DND-41 (cell line): ENCODE measurements at regions not wholly inside any gene's neighbourhood (a gene's known extent, or its start where the extent isn't known, plus 50 kb on each side); places are given as distances from the start of the nearest gene placed in this dataset.

Experiments used
- ATAC-seq: fragments of 200-7000 bp; cut with Tn5 transposase; 3 replicates; pipeline ENCODE4 v1.9.1; 2021; ENCODE audit warnings: low read depth; ENCODE audit not compliant: insufficient read depth
- DNase-seq: peaks from one replicate; pipeline ENCODE4 v3.0.0-alpha.2; 2020
- H2AFZ ChIP-seq: 2 replicates; pipeline ENCODE4 v1.6.0; 2012; ENCODE audit warnings: low read depth, low read length
- H3K27ac ChIP-seq: 2 replicates; pipeline ENCODE4 v1.5.1; 2012; ENCODE audit warnings: low read length, inconsistent platforms
- H3K27me3 ChIP-seq: fragments of 200-600 bp; sonication (generic); 2 replicates; pipeline ENCODE4 v1.6.0; 2012; ENCODE audit warnings: low read length, mild to moderate bottlenecking, inconsistent platforms; ENCODE audit not compliant: insufficient read depth, poor library complexity
- H3K36me3 ChIP-seq: 2 replicates; pipeline ENCODE4 v1.5.1; 2012; ENCODE audit warnings: low read length, inconsistent platforms; ENCODE audit not compliant: insufficient read depth
- H3K4me1 ChIP-seq: 2 replicates; pipeline ENCODE4 v1.5.1; 2012; ENCODE audit warnings: mild to moderate bottlenecking, low read length; ENCODE audit not compliant: insufficient read depth
- H3K4me2 ChIP-seq: 2 replicates; pipeline ENCODE4 v1.6.0; 2012; ENCODE audit warnings: mild to moderate bottlenecking, moderate library complexity, low read length, inconsistent platforms; ENCODE audit not compliant: insufficient read depth
- H3K4me3 ChIP-seq, 2 experiments: fragments of 200-600 bp in 1 of 2; shearing (Covaris generic) in 1 of 2; 2 replicates each; pipeline ENCODE4 v1.5.1; 2012 to 2016; ENCODE audit warnings: inconsistent platforms in 2 of 2, low read length in 2 of 2, mild to moderate bottlenecking in 2 of 2, low read depth in 1 of 2, moderate library complexity in 1 of 2
- H3K79me2 ChIP-seq: 2 replicates; pipeline ENCODE4 v1.6.0; 2012; ENCODE audit warnings: low read length, inconsistent platforms; ENCODE audit not compliant: insufficient read depth
- H3K9ac ChIP-seq: 2 replicates; pipeline ENCODE4 v1.6.0; 2012; ENCODE audit warnings: low read depth, mild to moderate bottlenecking, inconsistent platforms, low read length, moderate library complexity
- H3K9me3 ChIP-seq: 2 replicates; pipeline ENCODE4 v1.5.1; 2012; ENCODE audit warnings: low read length, moderate library complexity, mild to moderate bottlenecking, inconsistent platforms; ENCODE audit not compliant: insufficient read depth, severe bottlenecking
- H4K20me1 ChIP-seq: 2 replicates; pipeline ENCODE4 v1.6.0; 2012; ENCODE audit warnings: low read length; ENCODE audit not compliant: insufficient read depth
- EZH2 ChIP-seq: IDR thresholded peaks from 3 replicates; pipeline ENCODE4 v1.6.1; 2012; ENCODE audit warnings: borderline replicate concordance, low read depth, mild to moderate bottlenecking, moderate library complexity, low read length, inconsistent platforms; ENCODE audit not compliant: severe bottlenecking
- TF ChIP-seq, protein P1 (sequence below): IDR thresholded peaks from 2 replicates; pipeline ENCODE4 v1.5.1; 2012; ENCODE audit warnings: borderline replicate concordance, low read length, moderate library complexity, mild to moderate bottlenecking; ENCODE audit not compliant: poor library complexity, severe bottlenecking; ENCODE audit errors: extremely low read depth

DNA sequence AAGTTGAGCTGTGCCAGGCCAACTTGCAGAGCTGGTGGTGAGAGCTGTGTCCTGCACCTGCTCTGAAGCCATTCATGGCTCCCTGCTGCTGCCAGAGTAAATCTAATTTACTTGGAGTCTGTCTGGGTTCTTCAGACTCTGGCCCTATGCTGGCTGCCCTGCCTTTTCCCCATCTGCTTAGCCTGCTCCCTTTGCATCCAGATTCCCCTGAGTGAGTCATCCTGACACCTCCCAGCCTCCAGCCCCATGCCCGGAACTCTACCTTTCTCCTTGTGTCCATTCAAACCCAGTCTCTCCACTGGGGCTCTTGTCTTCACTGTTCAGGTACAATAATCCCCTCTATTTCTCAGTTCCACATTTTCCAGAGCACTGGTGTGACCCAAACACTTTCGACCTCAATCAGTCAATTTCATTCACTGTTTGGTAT is 434.4 kb upstream of the ZMIZ1 start:
- H3K9me3 ChIP-seq = no peaks in the 10 kb centered on the region
- TF ChIP-seq EZH2 = no peak
- TF ChIP-seq, protein P1, sequence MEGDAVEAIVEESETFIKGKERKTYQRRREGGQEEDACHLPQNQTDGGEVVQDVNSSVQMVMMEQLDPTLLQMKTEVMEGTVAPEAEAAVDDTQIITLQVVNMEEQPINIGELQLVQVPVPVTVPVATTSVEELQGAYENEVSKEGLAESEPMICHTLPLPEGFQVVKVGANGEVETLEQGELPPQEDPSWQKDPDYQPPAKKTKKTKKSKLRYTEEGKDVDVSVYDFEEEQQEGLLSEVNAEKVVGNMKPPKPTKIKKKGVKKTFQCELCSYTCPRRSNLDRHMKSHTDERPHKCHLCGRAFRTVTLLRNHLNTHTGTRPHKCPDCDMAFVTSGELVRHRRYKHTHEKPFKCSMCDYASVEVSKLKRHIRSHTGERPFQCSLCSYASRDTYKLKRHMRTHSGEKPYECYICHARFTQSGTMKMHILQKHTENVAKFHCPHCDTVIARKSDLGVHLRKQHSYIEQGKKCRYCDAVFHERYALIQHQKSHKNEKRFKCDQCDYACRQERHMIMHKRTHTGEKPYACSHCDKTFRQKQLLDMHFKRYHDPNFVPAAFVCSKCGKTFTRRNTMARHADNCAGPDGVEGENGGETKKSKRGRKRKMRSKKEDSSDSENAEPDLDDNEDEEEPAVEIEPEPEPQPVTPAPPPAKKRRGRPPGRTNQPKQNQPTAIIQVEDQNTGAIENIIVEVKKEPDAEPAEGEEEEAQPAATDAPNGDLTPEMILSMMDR = no peak
- H4K20me1 ChIP-seq = peaks cover 4% of the 10 kb centered on the region; the same call in 1 of the 2 replicates
- H3K9ac ChIP-seq = no peak overlapping the region
- no peak for DNase-seq
- no peak for ATAC-seq
- no peaks in the 10 kb centered on the region for H3K4me1 ChIP-seq
- H3K4me2 ChIP-seq = no peak overlapping the region
- H3K27ac ChIP-seq = no peak overlapping the region
- H3K36me3 ChIP-seq = no peaks in the 10 kb centered on the region
- no peak overlapping the region for H2AFZ ChIP-seq
- no peaks in the 10 kb centered on the region for H3K79me2 ChIP-seq
- H3K4me3 ChIP-seq = no peak overlapping the region
- no peaks in the 10 kb centered on the region for H3K27me3 ChIP-seq

DNA sequence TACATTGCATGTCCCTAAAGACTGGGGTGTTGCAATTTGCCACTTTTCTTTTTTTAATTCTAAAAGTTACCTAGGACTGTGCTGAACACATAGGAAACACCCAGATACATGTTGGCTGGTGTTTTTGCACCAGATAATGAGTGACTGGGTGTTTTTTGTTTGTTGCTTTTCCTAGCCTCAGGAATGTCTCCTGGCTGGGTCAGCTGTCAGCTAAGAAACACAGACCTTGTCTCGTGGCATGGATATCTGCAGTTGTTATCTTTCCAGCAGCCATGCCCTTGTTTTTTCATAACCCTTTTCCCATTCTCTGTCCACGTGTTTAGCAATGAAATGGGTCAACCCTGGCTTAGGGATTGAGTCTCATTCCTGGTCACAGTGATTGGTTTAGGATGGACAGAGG is 433.9 kb upstream of the ZMIZ1 start:
- H4K20me1 ChIP-seq = peaks cover 4% of the 10 kb centered on the region; the same call in 1 of the 2 replicates
- H3K27ac ChIP-seq = no peak overlapping the region
- H3K9ac ChIP-seq = no peak overlapping the region
- no peaks in the 10 kb centered on the region for H3K9me3 ChIP-seq
- H3K36me3 ChIP-seq = no peaks in the 10 kb centered on the region
- no peak overlapping the region for H2AFZ ChIP-seq
- ATAC-seq (no peak), DNase-seq (no peak)
- H3K4me3 ChIP-seq = no peak overlapping the region
- no peaks in the 10 kb centered on the region for H3K27me3 ChIP-seq
- H3K4me2 ChIP-seq = no peak overlapping the region
- no peaks in the 10 kb centered on the region for H3K4me1 ChIP-seq
- H3K79me2 ChIP-seq = no peaks in the 10 kb centered on the region
- no peak for TF ChIP-seq EZH2
- TF ChIP-seq, protein P1 = no peak

DNA sequence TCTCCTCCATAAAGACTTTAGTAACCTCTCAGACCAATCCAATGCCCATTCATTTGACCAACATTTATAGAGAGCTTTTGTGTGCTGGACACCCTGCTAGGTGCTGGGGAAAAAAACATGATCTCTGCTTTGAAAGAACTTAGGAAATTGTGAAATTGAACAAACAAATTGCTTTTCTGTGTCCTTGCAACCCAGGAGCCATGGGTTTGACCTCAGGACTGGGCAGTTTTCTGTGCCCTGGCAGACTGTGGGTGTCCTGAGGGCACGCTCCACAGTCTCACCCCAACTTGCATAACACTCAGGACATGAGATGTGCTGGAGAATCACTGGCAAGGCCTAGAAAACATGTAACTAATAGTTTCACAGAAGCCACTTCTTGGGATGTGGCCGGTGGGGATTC is 429.1 kb upstream of the ZMIZ1 start:
- Histone ChIP-seq H3K9ac (no peak overlapping the region), H3K4me2 (no peak overlapping the region), H3K27ac (no peak overlapping the region), H3K4me1 (no peaks in the 10 kb centered on the region), H2AFZ (no peak overlapping the region), H4K20me1 (peaks cover 4% of the 10 kb centered on the region; the same call in 1 of the 2 replicates), H3K4me3 (no peak overlapping the region), H3K79me2 (no peaks in the 10 kb centered on the region), H3K9me3 (no peaks in the 10 kb centered on the region), H3K36me3 (no peaks in the 10 kb centered on the region), H3K27me3 (peaks cover 5% of the 10 kb centered on the region)
- no peak for DNase-seq
- TF ChIP-seq EZH2 = no peak
- TF ChIP-seq, protein P1 = no peak
- ATAC-seq = no peak
